SK-N-SH (cell line): ENCODE measurements at regions not wholly inside any gene's neighbourhood (a gene's known extent, or its start where the extent isn't known, plus 50 kb on each side); places are given as distances from the start of the nearest gene placed in this dataset.

Source experiments
- CTCF ChIA-PET: fragments of 300-600, 350-600 bp; formaldehyde crosslinking; extraction: SDS; loops from one replicate; lab custom pipeline; 2021; lab: Yijun Ruan, JAX
- POLR2A ChIA-PET: fragments of 350-600 bp; sonication (Branson Sonifier 250); formaldehyde crosslinking; extraction: SDS; loops from one replicate; lab custom pipeline; 2020; ENCODE audit warnings: antibody characterized with exemption, inconsistent platforms; lab: Yijun Ruan, JAX
- DNase-seq: peaks from one replicate; pipeline ENCODE4 v3.0.0; 2012
- H2AFZ ChIP-seq: fragments of 200-600 bp; sonication (generic); 2 replicates; pipeline ENCODE4 v1.8.1; 2016; ENCODE audit warnings: antibody characterized with exemption, mild to moderate bottlenecking, low read depth
- H3F3A ChIP-seq: fragments of 200-600 bp; sonication (generic); replicated peaks from 2 replicates; pipeline ENCODE3; 2016; ENCODE audit warnings: antibody characterized with exemption, mild to moderate bottlenecking; ENCODE audit not compliant: insufficient read depth
- H3K27ac ChIP-seq, 2 experiments: fragments of 200-500 bp in 1 of 2; fragments of 200-600 bp in 1 of 2; sonication (Bioruptor generic) in 1 of 2; sonication (generic), shearing (Covaris generic) in 1 of 2; 2 replicates each; pipeline versions ENCODE4 v1.5.1 to v1.6.1; 2014 to 2016; ENCODE audit warnings: low read depth in 2 of 2, inconsistent platforms in 1 of 2, low read length in 1 of 2, mild to moderate bottlenecking in 1 of 2, mixed read lengths in 1 of 2
- H3K27me3 ChIP-seq: fragments of 200-600 bp; sonication (generic), shearing (Covaris generic); 2 replicates; pipeline ENCODE4 v1.6.1; 2016; ENCODE audit warnings: mixed run types; ENCODE audit not compliant: insufficient read depth
- H3K36me3 ChIP-seq, 2 experiments: fragments of 200-500 bp in 1 of 2; fragments of 200-600 bp in 1 of 2; sonication (Bioruptor generic) in 1 of 2; sonication (generic) in 1 of 2; replicated peaks in 1 of 2; 2 replicates each; pipeline versions ENCODE3 to v1.5.1; 2014 to 2016; ENCODE audit warnings: low read length in 1 of 2, mild to moderate bottlenecking in 1 of 2; ENCODE audit not compliant: insufficient read depth in 2 of 2, control insufficient read depth in 1 of 2
- H3K4me1 ChIP-seq, 2 experiments: fragments of 200-500 bp in 1 of 2; fragments of 200-600 bp in 1 of 2; sonication (Bioruptor generic) in 1 of 2; sonication (generic), shearing (Covaris generic) in 1 of 2; 2 replicates each; pipeline versions ENCODE4 v1.5.1 to v1.6.1; 2014 to 2016; ENCODE audit warnings: low read depth in 1 of 2, low read length in 1 of 2, mixed run types in 1 of 2; ENCODE audit not compliant: insufficient read depth in 2 of 2, control insufficient read depth in 1 of 2
- H3K4me2 ChIP-seq: fragments of 200-600 bp; sonication (generic), shearing (Covaris generic); 2 replicates; pipeline ENCODE4 v1.6.1; 2017; ENCODE audit warnings: mixed run types
- H3K4me3 ChIP-seq, 2 experiments: fragments of 200-500 bp in 1 of 2; fragments of 200-600 bp in 1 of 2; sonication (Bioruptor generic) in 1 of 2; sonication (generic), shearing (Covaris generic) in 1 of 2; 2 replicates each; pipeline versions ENCODE4 v1.5.1 to v1.8.1; 2014 to 2016; ENCODE audit warnings: low read depth in 2 of 2, inconsistent platforms in 1 of 2, low read length in 1 of 2, mild to moderate bottlenecking in 1 of 2, mixed read lengths in 1 of 2, moderate library complexity in 1 of 2
- H3K79me2 ChIP-seq: fragments of 200-600 bp; sonication (generic); 2 replicates; pipeline ENCODE4 v1.8.1; 2017; ENCODE audit warnings: mild to moderate bottlenecking; ENCODE audit not compliant: insufficient read depth
- H3K9ac ChIP-seq: fragments of 200-600 bp; sonication (generic); 2 replicates; pipeline ENCODE4 v1.6.1; 2017; ENCODE audit warnings: mixed run types
- H3K9me2 ChIP-seq: fragments of 200-600 bp; sonication (generic); 2 replicates; pipeline ENCODE4 v1.6.1; 2017; ENCODE audit warnings: mixed run types
- H3K9me3 ChIP-seq: fragments of 200-600 bp; sonication (generic); 2 replicates; pipeline ENCODE4 v1.6.1; 2017; ENCODE audit warnings: mixed run types, mild to moderate bottlenecking, moderate library complexity
- H4K20me1 ChIP-seq: fragments of 200-600 bp; sonication (generic); 2 replicates; pipeline ENCODE4 v1.6.1; 2017; ENCODE audit warnings: mild to moderate bottlenecking, mixed run types; ENCODE audit not compliant: insufficient read depth
- EP300 ChIP-seq, 2 experiments: IDR thresholded peaks; 2 replicates each; pipeline versions ENCODE4 v1.4.0 to v1.6.1; 2012; ENCODE audit warnings: borderline replicate concordance in 1 of 2, low read depth in 1 of 2, low read length in 1 of 2
- EZH2phosphoT487 ChIP-seq: fragments of 200-600 bp; sonication (generic); IDR thresholded peaks from 2 replicates; pipeline ENCODE4 v1.6.1; 2017; ENCODE audit warnings: low read depth, mixed run types, mild to moderate bottlenecking, antibody characterized with exemption, moderate library complexity, borderline replicate concordance
- FOXM1 ChIP-seq: IDR thresholded peaks from 2 replicates; pipeline ENCODE4 v1.4.0; 2012; ENCODE audit warnings: low read depth, mild to moderate bottlenecking
- GATA2 ChIP-seq: sonication (generic); formaldehyde crosslinking; IDR thresholded peaks from 2 replicates; pipeline ENCODE4 v1.5.0; 2020; ENCODE audit warnings: mild to moderate bottlenecking, missing genetic modification reagents
- IRF3 ChIP-seq: fragments of 150-350 bp; IDR thresholded peaks from 2 replicates; pipeline ENCODE4 v1.6.1; 2016; ENCODE audit warnings: mild to moderate bottlenecking, low read depth, low read length
- JUND ChIP-seq: IDR thresholded peaks from 2 replicates; pipeline ENCODE4 v1.4.0; 2012
- NRF1 ChIP-seq: IDR thresholded peaks from 2 replicates; pipeline ENCODE4 v1.6.1; 2012; ENCODE audit warnings: low read depth, mild to moderate bottlenecking, low read length
- PBX3 ChIP-seq: IDR thresholded peaks from 2 replicates; pipeline ENCODE4; 2012
- POLR2AphosphoS5 ChIP-seq: IDR thresholded peaks from 2 replicates; pipeline ENCODE4 v1.6.1; 2012; ENCODE audit warnings: low read depth, low read length
- RAD21 ChIP-seq: IDR thresholded peaks from 2 replicates; pipeline ENCODE4 v1.6.1; 2012; ENCODE audit warnings: mild to moderate bottlenecking, low read length
- RFX5 ChIP-seq: IDR thresholded peaks from 2 replicates; pipeline ENCODE4 v1.6.1; 2012; ENCODE audit warnings: mild to moderate bottlenecking, improper control_type of control experiment, low read length
- TAF1 ChIP-seq: IDR thresholded peaks from 2 replicates; pipeline ENCODE4 v1.6.1; 2012; ENCODE audit warnings: low read depth, mild to moderate bottlenecking, low read length, moderate library complexity, borderline replicate concordance
- TCF12 ChIP-seq: IDR thresholded peaks from 2 replicates; pipeline ENCODE4 v1.4.0; 2012
- TEAD4 ChIP-seq: IDR thresholded peaks from 2 replicates; pipeline ENCODE4 v1.4.0; 2012; ENCODE audit warnings: mild to moderate bottlenecking, borderline replicate concordance; ENCODE audit not compliant: insufficient read depth
- USF1 ChIP-seq: IDR thresholded peaks from 2 replicates; pipeline ENCODE4 v1.4.0; 2012; ENCODE audit warnings: low read depth, borderline replicate concordance
- YY1 ChIP-seq: IDR thresholded peaks from 2 replicates; pipeline ENCODE4 v1.4.0; 2012; ENCODE audit warnings: low read depth, mild to moderate bottlenecking
- WGBS: methylation state at CpG from one replicate; pipeline ENCODE4 v1.1.6; 2017; ENCODE audit warnings: low lambda C conversion rate; 5-methylcytosine and 5-hydroxymethylcytosine counted together
- TF ChIP-seq, protein P1 (sequence below): IDR thresholded peaks from 2 replicates; pipeline ENCODE4 v1.6.1; 2012; ENCODE audit warnings: mild to moderate bottlenecking, low read depth, low read length, moderate library complexity
- TF ChIP-seq, protein P2 (sequence below): fragments of 150-350 bp; IDR thresholded peaks from 2 replicates; pipeline ENCODE4 v1.6.1; 2017; ENCODE audit warnings: antibody characterized with exemption, low read length, low read depth, borderline replicate concordance

DNA sequence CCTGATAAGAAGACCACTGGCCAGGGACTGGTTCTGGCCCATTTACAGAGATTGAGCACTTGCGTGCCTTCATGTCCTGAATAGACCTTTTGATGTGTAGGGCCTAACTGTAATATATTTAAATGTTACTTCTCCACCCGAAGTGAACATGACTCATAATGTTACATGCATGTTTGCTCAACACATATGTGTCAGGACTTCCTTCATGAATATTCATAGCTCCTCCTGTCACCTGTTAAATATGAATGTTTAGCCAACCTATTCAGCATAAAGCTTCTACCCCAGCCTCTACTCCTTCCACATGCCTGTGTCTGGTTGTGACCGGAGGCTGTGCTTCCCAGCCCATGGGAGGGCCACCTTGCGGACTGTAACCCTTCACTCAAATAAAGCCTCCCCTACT lies 457.5 kb downstream of the IRX1 start:
- H3K27ac ChIP-seq, result no peak overlapping the region
- POLR2A ChIA-PET, result no interaction called here
- 8% methylated on average over 4 of the region's 4 CpGs for WGBS

DNA sequence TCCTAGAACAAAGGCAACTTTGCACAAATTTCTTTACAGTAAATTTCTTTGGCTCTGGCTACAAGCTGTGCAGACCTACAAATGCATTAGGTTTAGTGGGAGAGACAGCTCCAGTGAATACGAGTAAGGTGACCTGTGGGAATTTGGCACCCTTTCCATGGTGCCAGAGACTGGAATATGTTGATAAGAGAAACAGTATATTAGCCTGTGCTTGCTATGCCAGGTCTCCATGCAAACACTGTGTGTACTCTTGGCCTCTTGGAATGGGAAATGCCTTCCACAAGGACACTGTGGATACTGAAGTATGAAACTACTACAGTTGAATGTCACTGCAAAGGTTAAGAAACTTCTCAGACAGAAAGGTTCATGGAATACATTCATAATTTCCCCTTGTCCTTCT lies 458.5 kb downstream of the IRX1 start:
- H3K79me2 ChIP-seq, result no peaks in the 10 kb centered on the region
- no peaks in the 10 kb centered on the region for H3K4me1 ChIP-seq
- no peak overlapping the region for H3K4me2 ChIP-seq
- H3K9me3 ChIP-seq, result no peaks in the 10 kb centered on the region
- no peak overlapping the region for H3K4me3 ChIP-seq
- ChIA-PET CTCF (no interaction called here), POLR2A (no interaction called here)
- H4K20me1 ChIP-seq, result no peaks in the 10 kb centered on the region
- no peak for DNase-seq
- peaks cover 0 to 3% of the 10 kb centered on the region in 2 experiments for H3K36me3 ChIP-seq
- no peaks in the 10 kb centered on the region for H3F3A ChIP-seq
- H2AFZ ChIP-seq, result no peak overlapping the region
- no peaks in the 10 kb centered on the region for H3K9me2 ChIP-seq
- H3K27me3 ChIP-seq, result no peaks in the 10 kb centered on the region
- 0% methylated on average over 1 of the region's 1 CpG for WGBS
- H3K27ac ChIP-seq, result no peak overlapping the region
- H3K9ac ChIP-seq, result no peak overlapping the region
- TF ChIP-seq PBX3 (no peak), TCF12 (no peak), IRF3 (no peak), RAD21 (no peak)
- TF ChIP-seq, protein P1, sequence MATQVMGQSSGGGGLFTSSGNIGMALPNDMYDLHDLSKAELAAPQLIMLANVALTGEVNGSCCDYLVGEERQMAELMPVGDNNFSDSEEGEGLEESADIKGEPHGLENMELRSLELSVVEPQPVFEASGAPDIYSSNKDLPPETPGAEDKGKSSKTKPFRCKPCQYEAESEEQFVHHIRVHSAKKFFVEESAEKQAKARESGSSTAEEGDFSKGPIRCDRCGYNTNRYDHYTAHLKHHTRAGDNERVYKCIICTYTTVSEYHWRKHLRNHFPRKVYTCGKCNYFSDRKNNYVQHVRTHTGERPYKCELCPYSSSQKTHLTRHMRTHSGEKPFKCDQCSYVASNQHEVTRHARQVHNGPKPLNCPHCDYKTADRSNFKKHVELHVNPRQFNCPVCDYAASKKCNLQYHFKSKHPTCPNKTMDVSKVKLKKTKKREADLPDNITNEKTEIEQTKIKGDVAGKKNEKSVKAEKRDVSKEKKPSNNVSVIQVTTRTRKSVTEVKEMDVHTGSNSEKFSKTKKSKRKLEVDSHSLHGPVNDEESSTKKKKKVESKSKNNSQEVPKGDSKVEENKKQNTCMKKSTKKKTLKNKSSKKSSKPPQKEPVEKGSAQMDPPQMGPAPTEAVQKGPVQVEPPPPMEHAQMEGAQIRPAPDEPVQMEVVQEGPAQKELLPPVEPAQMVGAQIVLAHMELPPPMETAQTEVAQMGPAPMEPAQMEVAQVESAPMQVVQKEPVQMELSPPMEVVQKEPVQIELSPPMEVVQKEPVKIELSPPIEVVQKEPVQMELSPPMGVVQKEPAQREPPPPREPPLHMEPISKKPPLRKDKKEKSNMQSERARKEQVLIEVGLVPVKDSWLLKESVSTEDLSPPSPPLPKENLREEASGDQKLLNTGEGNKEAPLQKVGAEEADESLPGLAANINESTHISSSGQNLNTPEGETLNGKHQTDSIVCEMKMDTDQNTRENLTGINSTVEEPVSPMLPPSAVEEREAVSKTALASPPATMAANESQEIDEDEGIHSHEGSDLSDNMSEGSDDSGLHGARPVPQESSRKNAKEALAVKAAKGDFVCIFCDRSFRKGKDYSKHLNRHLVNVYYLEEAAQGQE, result no peak
- TF ChIP-seq, all 33 proteins: peak for 0

More for the DNA sequence above, 457.5 kb downstream of the IRX1 start:
- no peaks in the 10 kb centered on the region for H3F3A ChIP-seq
- H3K9me2 ChIP-seq, result no peaks in the 10 kb centered on the region
- no peak overlapping the region for H3K9ac ChIP-seq
- no peaks in the 10 kb centered on the region for H3K4me1 ChIP-seq
- H3K36me3 ChIP-seq, result peaks cover 0 to 3% of the 10 kb centered on the region in 2 experiments
- H3K4me2 ChIP-seq, result no peak overlapping the region
- H4K20me1 ChIP-seq, result no peaks in the 10 kb centered on the region
- no peak overlapping the region for H2AFZ ChIP-seq
- no peak overlapping the region for H3K4me3 ChIP-seq
- TF ChIP-seq EP300 (IDR thresholded peaks at IDR 0.05; ENCODE audit: borderline replicate concordance in 1 of 2, low read depth in 1 of 2, low read length in 1 of 2) (no peak), JUND (no peak), USF1 (no peak), TAF1 (no peak), TEAD4 (no peak), POLR2AphosphoS5 (no peak), FOXM1 (no peak), NRF1 (no peak), YY1 (no peak), PBX3 (no peak), TCF12 (no peak), GATA2 (no peak), EZH2phosphoT487 (no peak), RFX5 (no peak)
- TF ChIP-seq, protein P2, sequence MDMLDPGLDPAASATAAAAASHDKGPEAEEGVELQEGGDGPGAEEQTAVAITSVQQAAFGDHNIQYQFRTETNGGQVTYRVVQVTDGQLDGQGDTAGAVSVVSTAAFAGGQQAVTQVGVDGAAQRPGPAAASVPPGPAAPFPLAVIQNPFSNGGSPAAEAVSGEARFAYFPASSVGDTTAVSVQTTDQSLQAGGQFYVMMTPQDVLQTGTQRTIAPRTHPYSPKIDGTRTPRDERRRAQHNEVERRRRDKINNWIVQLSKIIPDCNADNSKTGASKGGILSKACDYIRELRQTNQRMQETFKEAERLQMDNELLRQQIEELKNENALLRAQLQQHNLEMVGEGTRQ, result no peak
- TF ChIP-seq, all 33 proteins: peak for 0
- no peaks in the 10 kb centered on the region for H3K27me3 ChIP-seq
- CTCF ChIA-PET, result no interaction called here
- DNase-seq, result no peak
- no peaks in the 10 kb centered on the region for H3K79me2 ChIP-seq
- no peaks in the 10 kb centered on the region for H3K9me3 ChIP-seq
